ENCODE measurements at regions not wholly inside any gene's neighbourhood (a gene's known extent, or its start where the extent isn't known, plus 50 kb on each side); places are given as distances from the start of the nearest gene placed in this dataset.

DNA sequence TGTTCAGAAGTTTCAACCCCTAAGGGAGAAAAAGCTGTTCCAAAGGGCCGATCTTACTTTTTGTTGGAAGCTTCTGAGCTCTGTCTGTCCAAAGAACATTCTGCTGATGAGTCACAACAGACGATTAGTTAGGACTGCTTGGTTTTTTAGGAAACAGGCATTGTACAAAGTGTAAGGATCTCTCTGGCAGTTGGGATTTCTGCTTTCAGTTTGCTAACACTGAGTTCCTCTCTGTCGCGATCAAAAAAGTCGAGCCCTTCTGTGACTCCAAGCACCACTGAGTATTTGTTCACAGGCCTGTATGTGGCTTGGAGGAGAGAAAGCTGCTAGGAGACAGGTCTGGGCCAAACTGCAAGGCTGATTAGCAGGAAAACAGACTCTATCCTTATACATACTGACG, 91.8 kb upstream of the PFN2 start:
- POLR2A ChIA-PET, result no interaction called here
- intact Hi-C loops (cut with micrococcal nuclease) (no loop called here), in situ Hi-C loops (cut with MboI) (no loop called here)
- Histone ChIP-seq H3K27ac (ENCODE audit: extremely low read depth, low read depth, low read length) (no peak overlapping the region), H2AFZ (ENCODE audit: low read depth, low read length) (no peak overlapping the region), H3K4me1 (replicated peaks in 1 of 2; ENCODE audit: control insufficient read depth in 2 of 2, insufficient read depth in 2 of 2, low read length in 2 of 2) (no peaks in the 10 kb centered on the region), H3K9me1 (ENCODE audit: control insufficient read depth, insufficient read depth, low read length) (no peaks in the 10 kb centered on the region), H3K9me3 (replicated peaks; ENCODE audit: control insufficient read depth, insufficient read depth, low read depth, low read length) (no peaks in the 10 kb centered on the region), H3K4me2 (ENCODE audit: insufficient read depth, low read length) (no peak overlapping the region), H4K20me1 (replicated peaks; ENCODE audit: control insufficient read depth, insufficient read depth, low read length) (no peaks in the 10 kb centered on the region), H3K9ac (ENCODE audit: insufficient read depth in 1 of 2, low read depth in 2 of 2, low read length in 2 of 2) (no peak overlapping the region), H3K36me3 (ENCODE audit: control insufficient read depth, insufficient read depth, low read length) (no peaks in the 10 kb centered on the region), H3K27me3 (ENCODE audit: control insufficient read depth in 2 of 2, insufficient read depth in 2 of 2, low read length in 2 of 2) (peaks cover 3 to 7% of the 10 kb centered on the region in 2 experiments; a peak in 4 of 5 replicates), H3K79me2 (ENCODE audit: control insufficient read depth, insufficient read depth, low read length) (no peaks in the 10 kb centered on the region), H3K4me3 (no peak overlapping the region)
- BruUV-seq (replicated peaks), result no TSS peak
- CTCF ChIA-PET (ENCODE audit: low intra/inter-chr PET ratio), result interaction anchor here (0.6 kb wide), 1 partner anchor 130 kb away, joined by 6 read pairs; no protein-coding TSS in a partner anchor
- ATAC-seq, result 0 out of 3 replicates have a peak, but pooled peaks have one; percentile 29
- TF ChIP-seq PYGO2 (tag; IDR thresholded peaks at IDR 0.05) (no peak), ZNF311 (CRISPR knock-in tag; IDR thresholded peaks at IDR 0.05) (no peak), MYBL2 (IDR thresholded peaks at IDR 0.05; ENCODE audit: low read depth) (no peak), MYBL2 (CRISPR knock-in tag; IDR thresholded peaks at IDR 0.05; ENCODE audit: borderline replicate concordance) (no peak), CBX2 (IDR thresholded peaks at IDR 0.05; ENCODE audit: insufficient read depth, low read length, poor library complexity, severe bottlenecking) (no peak), SREBF2 (CRISPR knock-in tag; IDR thresholded peaks at IDR 0.05) (no peak), HNRNPH1 (optimal IDR thresholded peaks at IDR 0.05; ENCODE audit: low read depth, low read length) (no peak), RBM22 (IDR thresholded peaks at IDR 0.05; ENCODE audit: low read depth, low read length, poor library complexity, severe bottlenecking) (no peak), SMAD1 (IDR thresholded peaks at IDR 0.05; ENCODE audit: low read depth, low read length, partially characterized antibody) (no peak), TAL1 (IDR thresholded peaks at IDR 0.05) (no peak), CBFA2T3 (IDR thresholded peaks at IDR 0.05) (no peak), CSDE1 (IDR thresholded peaks at IDR 0.05) (no peak), ZNF165 (CRISPR knock-in tag; IDR thresholded peaks at IDR 0.05; ENCODE audit: borderline replicate concordance) (no peak)
- TF ChIP-seq, protein P1, sequence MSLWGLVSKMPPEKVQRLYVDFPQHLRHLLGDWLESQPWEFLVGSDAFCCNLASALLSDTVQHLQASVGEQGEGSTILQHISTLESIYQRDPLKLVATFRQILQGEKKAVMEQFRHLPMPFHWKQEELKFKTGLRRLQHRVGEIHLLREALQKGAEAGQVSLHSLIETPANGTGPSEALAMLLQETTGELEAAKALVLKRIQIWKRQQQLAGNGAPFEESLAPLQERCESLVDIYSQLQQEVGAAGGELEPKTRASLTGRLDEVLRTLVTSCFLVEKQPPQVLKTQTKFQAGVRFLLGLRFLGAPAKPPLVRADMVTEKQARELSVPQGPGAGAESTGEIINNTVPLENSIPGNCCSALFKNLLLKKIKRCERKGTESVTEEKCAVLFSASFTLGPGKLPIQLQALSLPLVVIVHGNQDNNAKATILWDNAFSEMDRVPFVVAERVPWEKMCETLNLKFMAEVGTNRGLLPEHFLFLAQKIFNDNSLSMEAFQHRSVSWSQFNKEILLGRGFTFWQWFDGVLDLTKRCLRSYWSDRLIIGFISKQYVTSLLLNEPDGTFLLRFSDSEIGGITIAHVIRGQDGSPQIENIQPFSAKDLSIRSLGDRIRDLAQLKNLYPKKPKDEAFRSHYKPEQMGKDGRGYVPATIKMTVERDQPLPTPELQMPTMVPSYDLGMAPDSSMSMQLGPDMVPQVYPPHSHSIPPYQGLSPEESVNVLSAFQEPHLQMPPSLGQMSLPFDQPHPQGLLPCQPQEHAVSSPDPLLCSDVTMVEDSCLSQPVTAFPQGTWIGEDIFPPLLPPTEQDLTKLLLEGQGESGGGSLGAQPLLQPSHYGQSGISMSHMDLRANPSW (CRISPR knock-in tag; IDR thresholded peaks at IDR 0.05), result no peak
- TF ChIP-seq, protein P2, sequence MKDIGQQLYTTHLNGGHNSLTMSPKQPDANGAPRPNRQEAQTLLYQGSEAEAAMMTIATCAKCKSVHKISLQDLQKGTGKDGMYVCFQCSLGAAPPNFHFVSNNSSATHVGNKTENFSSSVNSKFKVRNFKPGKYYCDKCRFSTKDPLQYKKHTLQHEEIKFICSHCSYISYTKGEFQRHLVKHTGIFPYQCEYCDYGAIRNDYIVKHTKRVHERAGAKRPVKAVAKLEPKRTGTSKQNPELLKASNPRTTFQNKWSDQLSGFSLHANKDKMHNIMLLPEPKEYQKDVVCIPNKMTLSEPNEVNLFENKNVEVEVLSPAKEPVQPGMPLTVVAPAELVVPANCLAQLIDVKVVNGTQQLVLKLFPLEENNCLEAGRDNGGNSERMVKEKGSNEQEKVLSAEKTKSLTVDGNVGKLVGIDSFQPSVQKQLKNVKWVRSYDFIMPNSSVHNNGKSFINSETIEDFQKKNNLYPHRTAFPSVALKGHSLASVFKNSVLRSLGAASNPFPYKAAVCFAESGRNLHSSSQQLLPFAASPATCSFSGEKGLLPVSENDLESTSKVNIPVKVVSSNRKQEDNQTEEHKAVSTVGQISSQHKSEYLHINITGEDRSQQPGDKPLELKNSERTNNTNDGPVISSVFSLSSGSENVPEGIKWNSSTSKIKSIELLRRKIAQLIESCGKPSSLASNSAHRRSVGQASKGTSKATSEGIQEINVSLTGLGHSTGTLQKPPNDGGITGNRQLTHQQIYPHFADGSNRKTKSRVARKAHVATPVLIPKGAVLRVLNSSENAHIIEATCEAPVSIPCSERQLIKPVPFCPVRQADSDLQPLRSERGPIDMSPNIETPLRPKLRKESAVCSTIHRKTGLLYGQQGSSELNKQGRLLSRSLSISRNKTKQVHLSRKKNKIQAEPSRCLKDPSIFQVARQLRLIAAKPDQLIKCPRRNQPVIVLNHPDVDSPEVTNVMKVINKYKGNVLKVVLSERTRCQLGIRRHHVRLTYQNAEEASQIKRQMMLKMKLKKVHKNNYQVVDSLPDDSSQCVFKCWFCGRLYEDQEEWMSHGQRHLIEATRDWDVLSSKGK (CRISPR knock-in tag; IDR thresholded peaks at IDR 0.05), result no peak
- TF ChIP-seq, protein P3, sequence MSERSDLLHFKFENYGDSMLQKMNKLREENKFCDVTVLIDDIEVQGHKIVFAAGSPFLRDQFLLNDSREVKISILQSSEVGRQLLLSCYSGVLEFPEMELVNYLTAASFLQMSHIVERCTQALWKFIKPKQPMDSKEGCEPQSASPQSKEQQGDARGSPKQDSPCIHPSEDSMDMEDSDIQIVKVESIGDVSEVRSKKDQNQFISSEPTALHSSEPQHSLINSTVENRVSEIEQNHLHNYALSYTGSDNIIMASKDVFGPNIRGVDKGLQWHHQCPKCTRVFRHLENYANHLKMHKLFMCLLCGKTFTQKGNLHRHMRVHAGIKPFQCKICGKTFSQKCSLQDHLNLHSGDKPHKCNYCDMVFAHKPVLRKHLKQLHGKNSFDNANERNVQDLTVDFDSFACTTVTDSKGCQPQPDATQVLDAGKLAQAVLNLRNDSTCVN (CRISPR knock-in tag; IDR thresholded peaks at IDR 0.05), result no peak
- no peak for DNase-seq (ENCODE audit: extremely low read depth in 1 of 4, low spot score in 3 of 4)
- 13% methylated on average over 6 of the region's 6 CpGs for WGBS (ENCODE audit: insufficient coverage, low coverage, missing lambda C conversion rate)
- no peak for FAIRE-seq
